GM18498 (cell line): ENCODE measurements at regions not wholly inside any gene's neighbourhood (a gene's known extent, or its start where the extent isn't known, plus 50 kb on each side); places are given as distances from the start of the nearest gene placed in this dataset.

Experiments
- ATAC-seq: cut with Tn5 transposase; IDR thresholded peaks from one replicate; pipeline ENCODE4 v1.9.1; 2021; ENCODE audit warnings: mild to moderate bottlenecking, moderate library complexity; ENCODE audit not compliant: unreplicated experiment

DNA sequence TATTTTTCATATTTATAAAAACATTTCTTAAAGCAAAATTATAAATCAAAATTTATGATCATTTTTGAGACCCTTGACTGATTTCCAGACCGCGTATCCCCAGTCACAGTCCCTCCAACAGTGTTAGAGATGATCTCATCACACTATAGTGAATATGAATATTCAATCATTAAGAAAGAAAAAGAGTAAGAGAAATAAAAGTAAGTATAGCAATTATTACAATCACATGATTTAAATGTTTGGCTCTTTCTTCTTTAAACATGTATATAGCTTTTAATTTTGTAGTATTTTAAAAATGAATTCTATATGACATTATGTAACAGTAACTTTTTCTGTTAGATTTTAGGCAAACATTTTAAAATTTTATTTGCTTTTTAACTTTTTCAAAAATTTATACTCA lies 438.3 kb downstream of the RFPL4B start:
- ATAC-seq, result no peak

DNA sequence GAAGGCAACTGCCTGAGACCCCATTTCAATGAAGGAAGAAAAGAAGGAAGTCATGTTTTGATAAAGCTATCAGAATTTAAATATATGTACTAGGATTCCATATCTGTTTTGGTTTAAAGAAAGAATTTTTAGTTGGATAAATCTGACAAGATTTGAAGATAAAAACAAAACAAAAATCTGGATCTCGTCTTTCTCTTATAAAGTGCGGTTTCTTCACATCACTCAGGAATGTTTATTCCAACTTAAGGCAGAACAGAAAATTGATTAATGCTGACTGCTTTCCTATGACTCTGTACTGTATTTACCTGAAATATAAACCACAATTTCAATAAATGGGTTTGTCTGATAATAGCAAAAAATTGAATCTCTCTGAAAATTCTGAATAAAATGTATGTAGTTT lies 439.7 kb downstream of the RFPL4B start:
- ATAC-seq, result no peak

DNA sequence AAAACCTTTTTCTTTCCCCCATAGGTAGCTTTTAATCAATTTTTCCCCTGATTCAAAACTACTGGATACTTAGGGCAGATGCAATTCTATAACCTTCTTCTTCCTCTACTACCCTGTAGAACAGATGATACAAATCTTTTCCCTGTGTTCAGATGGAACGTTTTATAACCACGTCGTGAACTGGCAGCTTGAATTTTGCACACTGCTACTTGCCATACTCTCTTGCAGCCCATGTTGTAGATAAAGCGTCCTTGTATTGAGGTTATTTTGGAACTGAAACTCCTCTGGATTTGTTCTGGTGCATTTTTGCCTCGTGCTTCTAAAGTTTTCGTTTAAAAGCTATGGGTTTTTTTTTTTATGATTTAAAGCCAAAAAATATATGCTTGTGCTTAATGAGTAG lies 440.2 kb downstream of the RFPL4B start:
- ATAC-seq, result no peak

DNA sequence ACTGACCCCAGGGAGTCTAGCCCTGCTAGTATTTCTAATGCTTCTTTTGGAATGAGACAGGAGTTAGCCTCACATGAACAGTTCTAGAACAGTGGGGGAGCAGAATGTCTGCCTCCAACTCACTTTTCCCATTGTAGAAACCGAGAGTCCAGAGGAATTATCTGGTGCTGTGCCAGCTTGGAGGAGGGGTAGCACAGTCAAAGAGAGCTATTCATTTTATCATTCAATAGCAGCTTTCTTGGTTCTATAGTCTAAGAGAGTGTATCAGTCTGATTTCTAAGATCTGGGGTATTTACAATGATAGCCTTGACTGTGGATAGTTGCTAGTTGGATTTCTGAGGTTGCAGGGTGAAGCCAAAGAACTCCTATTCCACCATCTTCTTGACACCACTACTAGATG lies 448.2 kb downstream of the RFPL4B start:
- ATAC-seq, result no peak

DNA sequence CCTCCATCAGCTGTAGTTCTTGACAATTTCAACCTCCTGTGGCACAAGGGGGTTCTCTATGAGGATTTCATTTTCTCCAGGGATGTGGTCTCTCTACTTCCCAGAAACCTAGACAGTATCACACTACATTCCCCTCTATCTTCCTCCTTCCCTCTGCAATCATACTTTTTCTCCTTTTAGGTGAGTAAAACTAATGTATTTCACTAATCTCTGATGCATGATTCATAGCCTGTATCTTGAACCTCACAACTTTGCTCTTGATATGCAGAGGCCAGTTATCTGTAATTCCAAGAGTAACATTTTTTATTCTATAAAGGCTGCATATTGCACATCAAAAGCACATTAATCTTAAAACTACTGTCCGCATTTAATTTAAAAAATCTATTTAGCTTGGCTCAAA lies 449.6 kb downstream of the RFPL4B start:
- ATAC-seq, result no peak

DNA sequence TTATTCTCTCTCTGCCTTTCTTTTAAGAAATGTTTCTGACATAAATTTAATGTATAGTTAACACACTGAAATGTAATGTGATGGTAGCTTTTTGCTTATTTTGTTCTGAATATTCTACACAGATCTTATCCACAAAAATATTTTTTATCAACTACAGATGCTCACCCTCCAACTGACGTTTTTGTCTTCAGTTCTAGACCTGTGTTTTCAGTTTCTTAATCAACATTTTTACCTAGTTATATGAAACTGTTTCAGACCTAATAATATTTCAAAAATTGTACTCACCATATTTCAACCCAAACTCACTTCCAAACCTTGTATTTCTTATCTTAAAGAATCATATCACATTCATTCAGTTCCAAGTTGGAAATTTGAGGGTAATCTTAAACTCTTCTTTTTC lies 452.8 kb downstream of the RFPL4B start:
- peak; percentile 49 for ATAC-seq

DNA sequence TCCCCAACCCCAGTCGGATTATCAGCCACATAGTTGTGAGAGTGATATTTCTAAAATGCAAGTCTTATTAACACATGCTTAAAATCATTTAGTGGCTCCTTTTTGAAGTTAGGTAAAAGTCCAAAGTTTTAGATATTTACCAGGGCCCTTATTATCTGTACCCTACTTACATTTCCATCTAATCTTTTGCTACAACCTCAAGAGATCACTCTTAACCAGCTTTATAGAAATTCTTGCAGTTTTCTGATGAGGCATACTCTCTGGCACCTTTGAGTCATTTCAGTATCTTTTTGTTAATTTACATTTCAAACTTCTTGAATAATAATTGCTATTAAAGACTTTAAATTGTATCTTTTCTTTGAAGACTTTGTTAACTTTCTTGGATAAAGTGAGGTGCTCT lies 453.3 kb downstream of the RFPL4B start:
- peak; percentile 43 for ATAC-seq

DNA sequence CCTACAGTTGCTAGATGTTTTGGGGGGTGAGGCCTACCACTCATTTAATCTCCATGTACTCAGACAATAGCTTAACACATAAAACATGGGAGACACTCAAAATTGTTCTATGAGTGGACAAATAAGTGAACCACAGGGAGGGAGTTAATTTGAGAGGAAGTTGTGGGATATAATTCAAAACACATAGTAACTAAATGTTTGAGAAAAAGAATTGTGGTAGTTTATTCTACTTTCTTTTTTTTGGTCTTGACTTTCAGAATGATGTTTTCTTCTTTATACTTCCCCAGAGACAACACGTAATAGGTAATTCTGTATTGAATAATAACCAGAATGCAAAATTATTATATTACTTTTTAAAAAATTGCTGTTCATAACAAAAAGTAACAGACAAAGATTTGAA lies 453.8 kb downstream of the RFPL4B start:
- ATAC-seq, result peak; percentile 32

DNA sequence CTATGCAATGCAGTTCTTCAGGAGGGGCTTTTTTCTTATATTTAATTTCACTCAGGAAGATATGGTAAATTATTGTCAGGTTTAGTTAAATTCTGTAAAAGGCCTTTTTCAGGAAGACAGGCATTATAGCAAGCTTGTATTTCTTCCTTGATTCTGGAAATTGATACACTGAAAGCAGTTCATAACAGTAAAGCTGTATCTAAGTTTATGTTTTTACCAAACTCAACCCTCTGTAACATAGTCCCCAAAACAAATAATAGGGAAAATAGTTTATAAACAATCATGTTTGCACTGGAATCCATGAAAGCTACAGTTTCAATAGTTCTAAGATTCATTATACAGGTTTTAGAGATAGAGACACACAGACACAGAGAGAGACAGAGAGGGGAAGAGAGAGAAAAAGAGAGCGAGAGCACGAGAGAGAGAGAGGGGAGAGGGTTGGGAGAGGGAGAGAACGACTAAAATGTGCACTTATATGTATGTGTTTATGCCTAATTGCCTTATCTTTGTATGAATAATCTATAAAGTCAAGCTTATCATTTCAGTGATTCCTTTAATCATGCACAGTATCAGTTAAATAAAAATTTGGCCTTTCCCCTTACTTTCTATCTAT lies 454.4 kb downstream of the RFPL4B start:
- no peak for ATAC-seq

DNA sequence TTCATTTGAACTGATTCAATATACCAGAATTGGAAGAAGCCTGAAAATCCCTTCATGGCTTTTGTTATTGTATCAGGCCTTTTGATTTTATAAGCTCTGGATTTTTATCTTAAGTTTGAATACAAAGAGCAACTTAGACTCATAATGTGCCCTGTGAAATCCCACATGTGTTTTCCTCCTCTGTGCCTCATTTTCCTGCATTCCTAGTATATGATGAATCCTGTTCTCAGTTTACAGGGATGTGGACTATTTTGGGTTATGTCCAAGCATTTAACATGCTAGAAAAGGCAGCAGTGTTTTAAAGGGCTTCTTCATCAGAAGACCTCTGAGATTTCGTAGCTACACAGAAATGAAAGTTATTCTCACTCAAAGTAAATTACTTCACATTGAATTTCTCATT lies 455.0 kb downstream of the RFPL4B start:
- ATAC-seq, result no peak

DNA sequence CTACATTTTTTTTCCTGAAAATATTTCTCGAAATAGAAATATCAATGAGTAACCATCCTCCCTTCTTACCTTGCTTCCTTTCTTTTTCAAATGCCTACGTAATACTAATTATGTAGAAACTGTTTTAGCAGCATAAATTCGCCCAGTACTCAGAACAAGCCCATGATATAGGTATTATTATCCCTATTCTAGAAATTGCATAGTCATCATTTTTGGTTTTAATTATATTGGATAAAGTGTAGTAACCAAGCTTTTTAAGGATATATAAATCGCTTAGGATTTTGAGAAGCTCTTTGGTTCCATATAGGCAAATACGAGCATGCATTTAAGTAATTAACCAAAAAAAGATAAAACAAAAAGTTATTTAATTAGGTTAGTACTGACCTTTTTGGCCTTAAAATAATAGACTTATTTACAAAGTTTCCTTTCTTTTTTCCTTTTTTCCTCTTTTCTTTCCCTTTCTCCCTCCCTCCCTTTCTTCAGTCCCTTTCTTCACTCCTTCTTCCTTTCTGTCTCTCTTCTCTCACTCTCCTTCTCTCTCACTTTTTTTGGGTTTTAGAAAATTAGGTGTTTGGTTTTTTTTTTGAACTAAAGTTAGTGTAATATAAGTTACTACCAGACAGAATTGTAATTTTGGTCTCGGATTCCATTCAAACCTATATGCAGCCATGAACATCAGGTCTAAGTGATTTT lies 457.7 kb downstream of the RFPL4B start:
- no peak for ATAC-seq

DNA sequence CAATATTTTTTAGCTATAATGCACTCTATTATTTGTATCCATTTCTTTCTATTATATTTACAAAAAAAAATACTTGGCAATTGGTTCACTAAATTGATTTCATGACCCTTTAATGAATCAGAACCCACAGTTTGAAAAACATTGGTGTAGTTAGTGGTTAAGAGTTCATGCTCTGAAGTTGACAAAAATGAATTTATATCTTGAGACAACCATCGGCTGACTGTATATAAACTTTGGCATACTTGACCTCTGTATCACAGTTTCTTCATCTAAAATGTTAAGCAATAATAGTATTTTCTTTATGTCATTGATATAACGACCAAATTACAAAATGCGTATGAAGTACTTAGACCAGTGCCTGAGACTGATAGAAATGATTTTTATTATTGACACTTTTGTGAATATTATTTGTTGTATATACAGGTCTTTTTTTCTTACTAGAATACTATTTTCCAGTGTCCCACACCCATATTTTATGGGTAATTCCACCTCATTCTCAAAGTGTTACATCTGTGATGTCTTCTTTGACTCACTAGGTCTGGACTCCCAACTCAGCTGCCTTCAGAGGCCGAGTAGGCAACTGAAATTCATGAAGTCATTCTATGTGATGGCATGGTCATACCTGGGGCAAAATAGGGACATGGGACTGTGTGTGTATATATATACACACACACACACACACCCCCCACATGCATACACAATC lies 459.2 kb downstream of the RFPL4B start:
- no peak for ATAC-seq

DNA sequence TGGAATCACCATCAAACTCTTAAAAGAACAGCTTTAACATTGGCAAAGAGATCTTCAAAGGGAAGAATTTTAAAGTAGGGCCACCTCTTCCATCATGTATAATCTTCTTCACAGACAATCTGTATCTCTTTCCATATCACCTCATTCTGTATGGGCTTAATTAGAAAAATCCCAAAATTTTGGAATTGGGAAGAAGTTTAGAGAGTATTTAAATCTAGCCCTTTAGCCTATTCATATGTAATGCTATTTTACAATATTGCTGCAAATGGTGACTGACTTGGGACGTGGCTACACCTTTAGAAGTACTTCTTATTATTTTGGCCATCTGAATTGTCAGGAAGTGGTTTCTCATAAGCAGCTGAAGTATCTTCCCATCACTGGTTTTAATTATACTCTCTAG lies 474.3 kb downstream of the RFPL4B start:
- no peak for ATAC-seq

DNA sequence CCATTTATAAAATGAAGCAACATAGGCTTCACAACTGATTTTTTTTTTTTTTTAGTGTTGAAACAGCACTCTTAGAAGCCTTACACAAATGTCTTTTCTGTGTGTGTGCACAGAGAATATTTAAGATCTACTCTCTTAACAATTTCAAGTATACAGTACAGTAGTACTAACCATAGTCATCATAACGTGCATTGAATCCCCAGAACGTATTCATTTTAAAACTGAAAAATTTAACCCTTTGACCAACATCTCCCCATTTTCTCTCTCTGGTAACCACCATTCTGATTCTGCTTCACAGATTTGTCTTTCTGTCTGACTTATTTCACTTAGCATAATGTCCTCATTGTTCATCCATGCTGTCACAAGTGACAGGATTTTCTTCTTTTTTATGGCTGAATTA lies 475.6 kb downstream of the RFPL4B start:
- no peak for ATAC-seq

DNA sequence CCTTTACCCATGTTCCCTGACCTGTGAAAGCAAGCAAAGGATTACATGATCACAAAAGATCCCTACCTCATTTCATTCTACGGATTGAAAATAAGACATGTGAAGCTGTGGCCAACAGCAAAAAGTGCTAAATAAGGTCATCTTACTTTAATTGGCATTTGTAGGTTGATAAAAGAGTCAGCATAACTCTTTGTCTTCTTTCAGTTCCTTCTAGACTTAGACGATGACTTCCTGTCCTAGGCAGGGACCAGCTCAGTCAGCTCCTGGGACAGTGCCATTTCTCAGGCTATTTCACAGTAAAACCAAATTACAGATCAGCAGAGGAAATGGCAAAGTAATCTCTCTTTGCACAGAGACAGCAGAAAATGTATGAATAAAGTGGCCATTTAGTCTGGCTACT lies 480.7 kb downstream of the RFPL4B start:
- ATAC-seq, result peak; percentile 97

DNA sequence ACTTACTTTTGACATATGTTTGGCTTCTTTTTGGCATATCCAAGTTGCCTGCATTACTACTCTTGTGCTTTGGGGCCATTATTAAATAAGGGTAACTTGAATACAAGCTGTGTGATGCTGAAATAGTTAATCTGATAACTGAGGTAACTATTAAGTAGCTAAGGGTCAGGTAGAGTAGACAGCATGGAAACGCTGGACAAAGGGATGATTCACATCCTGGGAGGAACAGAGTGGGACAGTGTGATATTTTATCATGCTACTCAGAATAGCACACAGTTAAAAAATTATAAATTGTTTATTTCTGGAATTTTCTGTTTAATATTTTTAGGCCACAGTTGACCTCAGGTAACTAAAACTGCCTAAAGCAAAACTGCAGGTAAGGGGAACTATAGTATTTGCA lies 483.9 kb downstream of the RFPL4B start:
- ATAC-seq, result no peak

DNA sequence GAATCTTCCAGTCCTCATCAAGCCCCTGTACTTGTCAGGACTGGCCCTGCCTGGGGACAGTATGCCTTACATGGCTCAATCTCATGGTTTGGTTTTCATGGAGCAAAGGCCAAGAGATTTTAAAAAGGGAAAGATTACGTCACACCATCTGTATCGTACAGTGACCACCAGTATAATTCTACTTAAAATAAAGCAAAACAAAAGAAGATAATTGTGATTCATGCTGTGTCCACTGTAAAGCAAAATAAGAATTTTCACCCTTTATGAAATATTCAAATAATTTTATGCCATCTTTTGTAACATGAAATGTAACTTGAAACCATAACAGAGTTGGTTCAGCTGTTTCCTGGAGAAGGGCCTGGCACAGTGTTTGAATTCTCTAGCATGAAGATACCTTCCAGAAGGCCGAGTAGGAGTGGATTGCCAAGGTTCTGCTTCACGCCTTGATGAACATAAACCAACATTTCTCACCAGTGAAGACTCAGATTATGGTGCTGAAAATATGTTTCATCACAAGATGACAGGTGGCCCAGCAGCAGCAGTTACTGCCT lies 486.5 kb downstream of the RFPL4B start:
- no peak for ATAC-seq

DNA sequence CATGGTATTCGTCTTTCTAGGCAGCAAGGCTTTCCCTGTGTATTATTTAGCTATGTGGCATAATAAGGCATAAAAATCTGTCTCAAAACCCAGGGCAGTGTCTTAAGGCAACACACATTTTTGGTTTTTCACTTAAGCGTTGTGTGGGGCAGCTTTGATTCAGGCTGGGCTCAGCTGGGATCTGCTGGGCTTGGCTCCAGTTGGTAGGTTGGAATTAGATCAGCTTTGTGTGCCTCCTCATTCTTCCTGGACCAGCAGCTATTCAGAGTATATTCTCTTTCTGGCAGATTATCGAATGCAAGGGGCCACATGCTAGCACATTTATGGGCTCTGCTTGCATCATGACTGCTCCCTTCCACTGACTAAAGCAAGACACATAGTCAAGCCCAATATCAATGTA lies 487.9 kb downstream of the RFPL4B start:
- ATAC-seq, result no peak

DNA sequence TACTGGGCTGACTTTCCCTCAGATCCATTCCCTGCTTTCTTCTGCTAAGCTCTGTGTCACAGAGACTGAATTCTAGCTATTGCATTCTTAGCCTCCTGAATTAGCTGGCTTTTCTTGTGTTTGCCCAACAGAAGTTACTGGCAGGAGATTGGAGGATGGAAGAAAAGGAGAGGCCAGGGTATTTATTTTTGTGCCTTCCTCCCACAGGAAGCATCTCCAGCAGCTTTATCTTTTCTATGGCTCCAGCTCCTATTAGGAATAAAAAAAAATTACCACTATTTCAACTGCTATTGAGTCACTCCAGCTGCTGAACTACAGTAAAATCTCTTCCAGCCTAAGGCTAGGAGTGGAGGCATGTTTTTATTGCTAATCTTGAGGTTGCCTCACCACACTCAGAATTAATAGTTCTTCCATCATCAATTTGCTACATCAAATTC lies 492.4 kb downstream of the RFPL4B start:
- ATAC-seq, result no peak

DNA sequence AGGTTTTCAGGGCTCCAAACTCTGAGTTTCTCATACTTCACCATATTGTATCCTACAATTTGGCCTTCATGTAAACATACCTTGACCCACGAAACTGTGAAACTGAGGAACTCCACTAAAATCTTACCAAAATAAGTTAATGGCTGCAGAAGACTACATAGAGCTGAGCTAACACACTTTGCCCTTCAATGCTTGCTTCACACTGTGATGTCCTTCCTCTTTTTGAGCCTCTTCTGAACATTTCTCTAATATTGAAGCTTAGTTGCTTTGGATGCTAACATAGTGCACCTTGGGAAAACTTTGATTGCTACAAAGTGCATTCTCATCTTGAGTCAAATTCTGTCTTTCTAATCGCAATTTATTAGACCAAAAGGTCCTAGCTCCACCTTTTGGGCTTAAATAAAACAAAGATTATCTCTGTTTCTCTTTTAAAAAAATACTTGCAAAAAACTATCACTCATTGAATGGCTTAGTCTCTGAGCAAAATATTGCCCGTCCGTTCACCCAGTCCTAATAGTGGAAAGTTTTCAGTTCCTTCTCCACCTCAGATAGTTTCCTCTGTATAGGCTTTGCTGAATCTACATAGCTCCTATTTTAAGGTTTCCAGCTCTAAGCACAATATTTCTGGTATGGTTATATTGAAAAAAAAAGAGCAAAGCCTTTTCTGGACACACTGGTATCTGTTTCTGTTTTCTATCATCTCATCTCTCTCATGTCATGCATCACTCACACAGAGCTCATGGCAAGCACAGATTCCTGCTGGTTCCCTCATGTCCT lies 494.6 kb downstream of the RFPL4B start:
- peak; percentile 80 for ATAC-seq

DNA sequence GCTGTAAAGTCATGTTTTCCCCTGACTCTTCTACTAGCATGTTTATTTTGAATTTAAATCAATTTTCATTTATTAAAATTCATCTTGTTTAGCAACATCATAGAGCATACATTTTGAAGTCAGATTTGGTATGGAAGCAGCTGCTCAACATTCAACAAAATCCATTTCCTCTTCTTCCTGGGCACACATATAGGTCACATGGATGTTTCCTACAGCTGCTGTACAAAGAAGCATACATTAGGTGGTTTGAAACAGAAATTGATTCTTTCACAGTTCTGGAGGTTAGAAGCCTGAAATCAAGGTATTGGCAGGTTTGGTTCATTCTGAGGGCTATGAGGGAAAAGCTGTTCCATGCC lies 495.2 kb downstream of the RFPL4B start:
- ATAC-seq, result peak; percentile 37
